Neuron (in vitro differentiated cells): ENCODE measurements at regions not wholly inside any gene's neighbourhood (a gene's known extent, or its start where the extent isn't known, plus 50 kb on each side); places are given as distances from the start of the nearest gene placed in this dataset.

Source experiments
- H2AFZ ChIP-seq: one replicate; pipeline ENCODE4 v1.6.1; 2013; ENCODE audit warnings: low read depth, mild to moderate bottlenecking, inconsistent platforms, low read length, moderate library complexity
- H3K27me3 ChIP-seq: one replicate; pipeline ENCODE4 v1.6.1; 2013; ENCODE audit warnings: low read length; ENCODE audit not compliant: insufficient read depth
- H3K36me3 ChIP-seq: one replicate; pipeline ENCODE4 v1.6.1; 2013; ENCODE audit warnings: low read length; ENCODE audit not compliant: insufficient read depth
- H3K4me1 ChIP-seq: one replicate; pipeline ENCODE4 v1.6.1; 2013; ENCODE audit warnings: low read length; ENCODE audit not compliant: insufficient read depth
- H3K4me3 ChIP-seq: 2 replicates; pipeline ENCODE4 v1.5.1; 2013; ENCODE audit warnings: mild to moderate bottlenecking, low read length, moderate library complexity
- H3K9me3 ChIP-seq: one replicate; pipeline ENCODE4 v1.6.1; 2013; ENCODE audit warnings: low read length

GRCh38 chr1:4307468-4307845 lies 347.0 kb upstream of the AJAP1 start:
- no peaks in the 10 kb centered on the region for H3K4me1 ChIP-seq
- H3K4me3 ChIP-seq, result no peak overlapping the region
- no peaks in the 10 kb centered on the region for H3K36me3 ChIP-seq
- H2AFZ ChIP-seq, result no peak overlapping the region
- no peaks in the 10 kb centered on the region for H3K27me3 ChIP-seq
- H3K9me3 ChIP-seq, result no peaks in the 10 kb centered on the region

GRCh38 chr1:4307911-4308545 lies 346.4 kb upstream of the AJAP1 start:
- H3K27me3 ChIP-seq, result no peaks in the 10 kb centered on the region
- no peak overlapping the region for H2AFZ ChIP-seq
- no peak overlapping the region for H3K4me3 ChIP-seq
- no peaks in the 10 kb centered on the region for H3K36me3 ChIP-seq
- no peaks in the 10 kb centered on the region for H3K9me3 ChIP-seq
- no peaks in the 10 kb centered on the region for H3K4me1 ChIP-seq

DNA sequence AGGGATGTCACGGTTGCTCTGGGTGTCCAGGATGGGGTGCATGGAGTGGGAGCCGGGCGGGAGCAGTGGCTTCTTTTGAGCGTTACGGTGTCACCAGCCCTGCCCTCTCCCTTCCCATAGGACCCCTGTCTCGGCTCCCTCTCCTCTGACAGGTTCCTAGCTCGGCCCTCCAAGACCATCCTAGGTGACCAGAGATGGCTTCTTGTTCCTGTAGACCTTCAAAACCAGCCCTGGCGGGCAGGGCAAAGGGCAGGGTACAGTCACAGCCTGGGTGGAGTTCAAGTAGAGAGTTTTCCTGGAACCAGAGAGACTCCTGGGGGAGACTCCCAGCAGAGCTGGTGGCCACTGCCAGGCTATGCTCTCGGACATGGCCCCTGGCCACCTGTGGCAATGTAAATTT lies 345.6 kb upstream of the AJAP1 start:
- H2AFZ ChIP-seq, result no peak overlapping the region

DNA sequence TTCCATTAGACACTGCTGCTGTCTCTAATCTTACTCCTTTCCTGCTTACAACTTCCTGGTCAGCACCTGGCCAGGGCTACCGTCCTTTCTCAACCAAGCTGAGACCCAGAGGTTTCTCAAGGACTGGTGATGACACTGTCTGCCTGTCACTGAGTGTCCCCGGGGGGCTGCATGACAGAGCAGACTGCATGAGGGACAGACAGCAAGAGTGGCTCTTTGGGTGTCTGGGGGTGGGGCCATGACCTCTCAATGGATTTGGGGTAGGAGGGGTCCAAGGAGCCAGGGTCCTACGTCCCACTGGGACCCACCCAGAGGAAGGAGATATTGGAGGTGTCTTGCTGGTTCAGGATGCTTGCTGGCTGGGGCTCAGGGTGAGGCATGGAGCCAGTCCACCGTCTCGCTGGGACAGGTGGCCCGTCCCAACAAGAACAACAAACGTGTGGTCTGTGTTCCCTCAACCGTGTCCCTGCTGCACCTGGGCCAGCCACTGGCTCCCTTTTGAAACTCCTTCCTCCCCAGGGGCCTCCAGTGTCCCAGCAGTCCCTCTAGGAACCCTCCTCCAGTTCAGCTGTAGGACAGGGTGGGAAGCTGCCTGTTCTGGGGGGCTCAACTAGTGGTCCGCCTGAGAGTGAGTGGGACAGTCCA lies 344.6 kb upstream of the AJAP1 start:
- no peaks in the 10 kb centered on the region for H3K9me3 ChIP-seq

More for the DNA sequence above, 345.6 kb upstream of the AJAP1 start:
- Histone ChIP-seq H3K9me3 (no peaks in the 10 kb centered on the region), H3K4me3 (no peak overlapping the region), H3K27me3 (no peaks in the 10 kb centered on the region), H3K4me1 (no peaks in the 10 kb centered on the region), H3K36me3 (no peaks in the 10 kb centered on the region)

DNA sequence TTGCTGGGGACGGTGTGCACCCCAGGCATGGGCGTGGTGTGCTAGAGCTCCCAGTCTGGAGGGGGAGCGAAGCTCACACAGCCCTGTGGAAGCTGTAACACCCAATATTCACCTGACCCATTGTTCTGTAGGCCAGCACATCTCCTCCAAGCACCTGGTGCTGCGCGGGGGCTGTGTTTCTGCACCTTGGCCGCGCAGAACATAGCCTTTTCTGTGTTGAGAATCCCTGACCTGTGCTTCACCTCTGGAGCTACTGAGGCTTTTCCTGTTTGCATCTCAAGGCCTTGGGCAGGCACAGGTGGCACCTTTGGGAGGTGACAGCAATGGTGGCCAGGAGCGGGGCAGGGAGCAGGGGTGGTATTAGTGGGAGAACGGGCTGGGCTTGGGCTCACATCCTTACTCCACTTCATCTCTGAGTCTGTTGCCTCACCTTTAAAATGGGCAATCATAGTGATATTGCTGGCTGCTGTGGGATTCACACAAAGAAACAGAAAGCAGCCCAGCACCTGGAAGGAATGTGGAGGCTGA lies 343.9 kb upstream of the AJAP1 start:
- Histone ChIP-seq H3K4me1 (no peaks in the 10 kb centered on the region), H3K9me3 (no peaks in the 10 kb centered on the region), H2AFZ (no peak overlapping the region), H3K36me3 (no peaks in the 10 kb centered on the region), H3K27me3 (no peaks in the 10 kb centered on the region), H3K4me3 (no peak overlapping the region)

More for the DNA sequence above, 344.6 kb upstream of the AJAP1 start:
- Histone ChIP-seq H3K4me1 (no peaks in the 10 kb centered on the region), H2AFZ (no peak overlapping the region), H3K36me3 (no peaks in the 10 kb centered on the region), H3K27me3 (no peaks in the 10 kb centered on the region), H3K4me3 (no peak overlapping the region)

DNA sequence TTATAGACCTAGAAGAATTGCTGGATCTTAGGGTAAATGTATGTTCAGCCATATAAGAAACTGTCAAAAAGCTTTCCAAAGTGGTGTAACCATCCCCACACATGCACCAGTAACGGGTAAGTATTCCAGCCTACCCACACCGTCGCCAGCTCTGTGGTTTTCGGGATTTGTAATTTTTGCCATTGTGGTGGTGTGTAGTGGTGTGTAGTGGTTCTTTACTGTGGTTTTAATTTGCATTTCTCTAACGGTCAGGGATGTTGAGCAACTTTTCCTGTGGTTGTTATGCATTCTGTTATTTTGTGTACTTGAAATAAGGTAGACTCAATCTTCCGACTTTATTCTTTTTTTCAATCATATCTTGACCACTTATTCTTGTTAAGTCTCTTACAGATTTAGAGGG lies 342.4 kb upstream of the AJAP1 start:
- Histone ChIP-seq H2AFZ (no peak overlapping the region), H3K9me3 (no peaks in the 10 kb centered on the region), H3K36me3 (no peaks in the 10 kb centered on the region), H3K4me3 (no peak overlapping the region), H3K4me1 (no peaks in the 10 kb centered on the region), H3K27me3 (no peaks in the 10 kb centered on the region)

GRCh38 chr1:4315202-4315601 lies 339.2 kb upstream of the AJAP1 start:
- no peaks in the 10 kb centered on the region for H3K9me3 ChIP-seq
- H3K36me3 ChIP-seq, result no peaks in the 10 kb centered on the region
- no peak overlapping the region for H2AFZ ChIP-seq
- no peaks in the 10 kb centered on the region for H3K4me1 ChIP-seq
- H3K27me3 ChIP-seq, result no peaks in the 10 kb centered on the region
- no peak overlapping the region for H3K4me3 ChIP-seq

- no peaks in the 10 kb centered on the region for H3K4me1 ChIP-seq
- H2AFZ ChIP-seq, result no peak overlapping the region
- no peak overlapping the region for H3K4me3 ChIP-seq
- no peaks in the 10 kb centered on the region for H3K36me3 ChIP-seq
- H3K27me3 ChIP-seq, result no peaks in the 10 kb centered on the region
- H3K9me3 ChIP-seq, result no peaks in the 10 kb centered on the region
Observed at GRCh38 chr1:4317207-4317606, 337.2 kb upstream of the AJAP1 start.

DNA sequence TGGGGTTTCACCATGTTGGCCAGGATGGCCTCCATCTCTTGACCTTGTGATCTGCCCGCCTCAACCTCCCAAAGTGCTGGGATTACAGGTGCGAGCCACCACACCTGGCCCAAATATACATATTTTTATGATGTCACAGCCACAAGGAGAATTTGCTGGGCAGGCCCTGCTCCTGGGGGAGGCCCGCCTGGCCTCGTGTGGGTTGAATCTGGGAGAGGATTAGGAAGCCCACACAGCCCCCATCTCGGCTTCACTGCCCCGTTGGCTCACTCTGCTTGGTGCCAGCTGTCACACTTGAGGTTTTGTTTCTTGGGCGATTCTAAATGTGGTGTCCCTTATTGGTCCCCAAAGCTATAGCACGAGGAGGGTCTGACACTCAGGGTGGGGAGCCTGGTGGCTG lies 335.7 kb upstream of the AJAP1 start:
- no peaks in the 10 kb centered on the region for H3K9me3 ChIP-seq

GRCh38 chr1:4319496-4319895 lies 334.9 kb upstream of the AJAP1 start:
- Histone ChIP-seq H2AFZ (no peak overlapping the region), H3K4me1 (no peaks in the 10 kb centered on the region), H3K9me3 (no peaks in the 10 kb centered on the region), H3K36me3 (no peaks in the 10 kb centered on the region), H3K27me3 (no peaks in the 10 kb centered on the region), H3K4me3 (no peak overlapping the region)

More for the DNA sequence above, 335.7 kb upstream of the AJAP1 start:
- no peaks in the 10 kb centered on the region for H3K36me3 ChIP-seq
- H2AFZ ChIP-seq, result no peak overlapping the region
- no peaks in the 10 kb centered on the region for H3K4me1 ChIP-seq
- no peaks in the 10 kb centered on the region for H3K27me3 ChIP-seq
- no peak overlapping the region for H3K4me3 ChIP-seq

GRCh38 chr1:4322881-4323280 lies 331.5 kb upstream of the AJAP1 start:
- H3K36me3 ChIP-seq, result no peaks in the 10 kb centered on the region
- no peaks in the 10 kb centered on the region for H3K27me3 ChIP-seq
- H3K4me1 ChIP-seq, result no peaks in the 10 kb centered on the region
- no peak overlapping the region for H2AFZ ChIP-seq
- H3K4me3 ChIP-seq, result no peak overlapping the region
- no peaks in the 10 kb centered on the region for H3K9me3 ChIP-seq

- Histone ChIP-seq H2AFZ (no peak overlapping the region), H3K4me1 (no peaks in the 10 kb centered on the region), H3K27me3 (no peaks in the 10 kb centered on the region)
Observed at GRCh38 chr1:4323309-4323708, 331.1 kb upstream of the AJAP1 start.

GRCh38 chr1:4324525-4324924 lies 329.9 kb upstream of the AJAP1 start:
- Histone ChIP-seq H3K36me3 (no peaks in the 10 kb centered on the region), H3K9me3 (no peaks in the 10 kb centered on the region), H3K4me3 (no peak overlapping the region), H2AFZ (no peak overlapping the region), H3K27me3 (no peaks in the 10 kb centered on the region), H3K4me1 (no peaks in the 10 kb centered on the region)

More at GRCh38 chr1:4323309-4323708, 331.1 kb upstream of the AJAP1 start:
- Histone ChIP-seq H3K36me3 (no peaks in the 10 kb centered on the region), H3K9me3 (no peaks in the 10 kb centered on the region), H3K4me3 (no peak overlapping the region)
